ENCODE measurements at regions not wholly inside any gene's neighbourhood (a gene's known extent, or its start where the extent isn't known, plus 50 kb on each side); places are given as distances from the start of the nearest gene placed in this dataset.

- DNase-seq: no peak
These were observed 146.1 kb upstream of the CTNNB1 start for GRCh38 chr3:41053220-41053619.

GRCh38 chr3:41060106-41060505, 139.2 kb upstream of the CTNNB1 start:
- DNase-seq: no peak

- DNase-seq: no peak
These were observed 135.2 kb upstream of the CTNNB1 start for GRCh38 chr3:41064070-41064469.

- no peak for DNase-seq
These were observed 134.8 kb upstream of the CTNNB1 start for GRCh38 chr3:41064526-41064925.

- DNase-seq: no peak
These were observed 134.0 kb upstream of the CTNNB1 start for GRCh38 chr3:41065340-41065739.

GRCh38 chr3:41073190-41073589, 126.1 kb upstream of the CTNNB1 start:
- DNase-seq: no peak

- DNase-seq: peak; percentile 24
These were observed 123.3 kb upstream of the CTNNB1 start for GRCh38 chr3:41075975-41076374.

- no peak for DNase-seq
These were observed 122.9 kb upstream of the CTNNB1 start for GRCh38 chr3:41076399-41076798.

- DNase-seq: no peak
These were observed 119.2 kb upstream of the CTNNB1 start for GRCh38 chr3:41080141-41080540.

- DNase-seq: no peak
These were observed 110.4 kb upstream of the CTNNB1 start for GRCh38 chr3:41088882-41089281.

GRCh38 chr3:41089566-41089965, 109.7 kb upstream of the CTNNB1 start:
- no peak for DNase-seq

- no peak for DNase-seq
These were observed 106.5 kb upstream of the CTNNB1 start for GRCh38 chr3:41092844-41093243.

- no peak for DNase-seq
These were observed 105.8 kb upstream of the CTNNB1 start for GRCh38 chr3:41093476-41093875.

- DNase-seq: no peak
These were observed 105.0 kb upstream of the CTNNB1 start for GRCh38 chr3:41094351-41094750.

GRCh38 chr3:41095702-41096101, 103.6 kb upstream of the CTNNB1 start:
- DNase-seq: no peak

- DNase-seq: no peak
These were observed 101.3 kb upstream of the CTNNB1 start for GRCh38 chr3:41097896-41098496.

GRCh38 chr3:41101231-41101630, 98.1 kb upstream of the CTNNB1 start:
- no peak for DNase-seq

- DNase-seq: no peak
These were observed 97.2 kb upstream of the CTNNB1 start for GRCh38 chr3:41102053-41102556.

- no peak for DNase-seq
These were observed 96.6 kb upstream of the CTNNB1 start for GRCh38 chr3:41102750-41103149.

GRCh38 chr3:41103200-41103599, 96.1 kb upstream of the CTNNB1 start:
- no peak for DNase-seq

- DNase-seq: peak; percentile 3
These were observed 95.2 kb upstream of the CTNNB1 start for GRCh38 chr3:41104147-41104546.

GRCh38 chr3:41106691-41107090, 92.6 kb upstream of the CTNNB1 start:
- DNase-seq: no peak

GRCh38 chr3:41111011-41111410, 88.3 kb upstream of the CTNNB1 start:
- DNase-seq: no peak

- no peak for DNase-seq
These were observed 86.8 kb upstream of the CTNNB1 start for GRCh38 chr3:41112466-41112865.

GRCh38 chr3:41115069-41115468, 84.2 kb upstream of the CTNNB1 start:
- DNase-seq: no peak

Measured in NCI-H82 (cell line).